Activated naive CD4-positive, alpha-beta T cell (primary cell): ENCODE measurements at regions not wholly inside any gene's neighbourhood (a gene's known extent, or its start where the extent isn't known, plus 50 kb on each side); places are given as distances from the start of the nearest gene placed in this dataset.
"Not testable (repeated sequence)": the region's sequence is repeated elsewhere in the genome, so short reads cannot be mapped to it uniquely, and the experiment has no call there.

Experiments
- DNase-seq, 4 experiments: peaks; one replicate each; lab custom pipeline; 2025; lab: John Stamatoyannopoulos, UW

GRCh38 chr6:14521861-14522260 lies 404.3 kb downstream of the CD83 start:
- DNase-seq: not testable (repeated sequence)

DNA sequence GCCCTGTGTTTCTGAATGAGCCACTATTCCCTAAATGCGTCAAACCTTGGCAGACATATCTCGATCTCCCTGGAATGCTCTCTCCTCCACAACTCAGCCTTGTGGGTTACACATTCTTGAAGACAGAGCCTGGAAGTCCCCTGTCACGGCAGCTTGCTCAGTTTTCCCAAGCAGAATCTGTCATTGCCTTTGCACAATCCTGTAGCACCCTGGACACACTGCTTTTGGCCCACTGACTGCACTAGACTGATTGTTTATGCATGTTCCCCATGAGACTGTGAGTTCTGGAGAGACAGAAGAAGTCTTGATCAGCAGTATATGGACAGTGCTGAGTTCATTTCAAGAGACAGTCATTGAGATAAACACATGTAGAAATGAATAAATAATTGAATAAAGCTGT lies 406.7 kb downstream of the CD83 start:
- DNase-seq: no peak

- DNase-seq: no peak
Measured at GRCh38 chr6:14530385-14530784, 412.8 kb downstream of the CD83 start.

GRCh38 chr6:14533446-14533845 lies 415.9 kb downstream of the CD83 start:
- no peak for DNase-seq

- DNase-seq: no peak
Measured at GRCh38 chr6:14537030-14537429, 419.5 kb downstream of the CD83 start.

GRCh38 chr6:14540276-14540675 lies 422.7 kb downstream of the CD83 start:
- DNase-seq: no peak

GRCh38 chr6:14540810-14541540 lies 423.4 kb downstream of the CD83 start:
- no peak for DNase-seq

- peak in 2 of 4 experiments; percentile 11 to 13 for DNase-seq
Measured at GRCh38 chr6:14542670-14543366, 425.2 kb downstream of the CD83 start.

DNA sequence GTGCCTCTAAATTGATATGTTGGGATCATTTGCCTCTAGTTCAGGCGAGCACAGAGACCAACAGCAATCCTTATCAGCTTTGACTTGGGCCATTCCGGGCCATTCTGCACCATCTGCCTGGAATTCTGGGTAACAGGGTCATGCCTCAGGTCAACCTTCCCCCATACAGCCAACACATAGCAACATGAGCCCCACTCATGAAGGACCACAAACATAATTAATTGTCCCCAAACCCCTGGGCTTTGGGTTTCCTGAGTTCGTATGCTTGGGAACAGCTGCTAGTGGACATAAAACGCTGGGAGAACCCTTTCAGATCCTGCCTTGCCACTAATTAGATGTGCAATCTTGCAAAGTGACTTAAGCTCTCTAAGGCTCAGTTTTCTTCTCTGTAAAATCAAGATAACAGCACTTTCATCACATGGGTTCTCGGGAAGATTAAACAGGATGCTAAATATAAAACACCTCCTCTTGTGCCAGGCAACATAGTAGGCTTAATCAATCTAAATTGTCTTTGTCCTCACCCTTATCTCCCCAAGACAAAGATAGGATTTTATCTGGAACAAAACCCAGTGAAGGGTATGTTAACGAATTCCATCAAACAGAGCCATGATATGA lies 426.5 kb downstream of the CD83 start:
- no peak for DNase-seq

DNA sequence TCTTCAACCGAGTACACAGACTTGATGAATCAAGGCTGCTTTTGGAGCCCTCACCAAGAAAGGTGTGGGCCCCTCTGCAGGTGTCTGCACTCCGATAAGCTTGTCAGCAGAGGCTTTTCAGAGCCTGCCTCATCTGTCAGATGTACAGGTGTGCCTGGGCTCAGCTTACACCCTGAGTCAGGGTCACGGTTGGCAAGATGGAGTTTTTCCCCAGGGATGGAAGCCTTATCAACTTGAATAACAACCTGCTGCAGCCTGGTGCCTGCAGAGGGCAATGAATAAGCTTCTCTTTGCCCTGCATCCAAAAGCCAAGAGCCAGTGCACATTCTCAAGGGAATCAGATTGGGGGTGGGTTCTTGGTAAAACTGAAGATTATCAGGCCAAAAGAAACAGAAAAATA lies 427.1 kb downstream of the CD83 start:
- no peak for DNase-seq

GRCh38 chr6:14545496-14545895 lies 427.9 kb downstream of the CD83 start:
- no peak for DNase-seq

GRCh38 chr6:14546036-14546435 lies 428.5 kb downstream of the CD83 start:
- DNase-seq: no peak

DNA sequence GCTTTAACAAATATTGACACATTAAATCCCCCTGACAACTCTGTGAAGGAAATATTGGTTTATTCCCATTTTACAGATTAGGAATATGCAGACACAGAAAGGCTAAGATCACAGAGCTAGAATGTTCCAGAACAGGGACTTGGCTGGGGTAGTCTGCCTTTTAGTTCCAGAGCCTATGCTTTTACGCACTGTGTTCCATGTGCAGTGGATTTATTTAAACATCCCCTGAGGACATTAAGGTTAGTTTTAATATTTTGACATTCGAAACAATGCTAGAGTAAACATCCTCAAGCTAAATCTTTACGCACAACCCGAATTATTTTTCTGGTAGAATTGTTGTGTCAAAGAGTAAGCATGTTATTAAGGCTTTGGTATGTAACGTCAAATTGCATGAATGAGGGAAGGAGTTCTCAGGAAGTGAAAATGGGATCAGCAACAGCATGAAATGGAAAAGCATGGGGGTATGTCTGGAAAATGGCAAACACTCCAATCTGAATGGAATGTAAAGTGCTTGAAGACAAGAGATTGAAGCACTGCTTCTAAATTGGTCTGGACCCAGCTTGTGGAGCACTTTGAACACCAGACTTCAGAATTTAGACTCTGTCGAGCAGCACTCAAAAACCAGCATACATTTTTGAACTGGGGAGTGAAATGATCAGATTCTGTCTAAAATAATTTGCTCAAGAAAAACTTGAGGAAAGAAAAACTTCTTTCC lies 429.9 kb downstream of the CD83 start:
- DNase-seq: no peak

GRCh38 chr6:14549304-14549770 lies 431.8 kb downstream of the CD83 start:
- no peak for DNase-seq

GRCh38 chr6:14549871-14550270 lies 432.3 kb downstream of the CD83 start:
- DNase-seq: no peak

DNA sequence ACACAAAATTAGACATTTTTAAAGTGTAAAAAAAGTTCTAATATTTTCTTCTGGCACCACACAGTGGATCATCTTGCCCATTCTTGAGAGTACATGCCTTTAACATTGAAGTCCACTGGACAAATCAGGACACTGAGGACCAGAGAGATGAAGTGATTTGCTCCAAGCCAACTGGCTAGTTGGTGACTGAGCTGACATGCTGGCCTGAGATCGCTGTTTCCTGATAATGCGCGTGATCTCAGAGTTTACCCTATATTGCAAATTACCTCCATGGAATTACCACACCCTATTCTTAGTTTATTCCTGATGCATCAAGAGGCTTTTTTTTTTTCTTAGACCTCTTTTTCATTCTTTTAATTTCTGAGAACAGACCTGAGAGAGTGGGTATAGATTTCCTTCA lies 432.8 kb downstream of the CD83 start:
- DNase-seq: no peak

GRCh38 chr6:14550822-14551221 lies 433.2 kb downstream of the CD83 start:
- no peak for DNase-seq

DNA sequence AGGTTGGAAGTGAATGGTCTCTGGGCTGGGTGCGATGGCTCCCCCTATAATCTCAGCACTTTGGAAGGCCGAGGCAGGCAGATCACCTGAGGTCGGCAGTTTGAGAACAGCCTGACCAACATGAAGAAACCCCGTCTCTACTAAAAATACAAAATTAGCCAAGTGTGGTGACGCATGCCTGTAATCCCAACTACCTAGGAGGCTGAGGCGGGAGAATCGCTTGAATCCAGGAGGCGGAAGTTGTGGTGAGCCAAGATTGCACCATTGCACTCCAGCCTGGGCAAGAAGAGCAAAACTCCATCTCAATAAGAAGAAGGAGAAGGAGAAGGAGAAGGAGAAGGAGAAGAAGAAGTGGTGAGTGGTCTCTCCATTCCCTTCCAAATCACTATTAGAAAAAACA lies 434.0 kb downstream of the CD83 start:
- not testable (repeated sequence) for DNase-seq

GRCh38 chr6:14552891-14553290 lies 435.3 kb downstream of the CD83 start:
- DNase-seq: no peak

DNA sequence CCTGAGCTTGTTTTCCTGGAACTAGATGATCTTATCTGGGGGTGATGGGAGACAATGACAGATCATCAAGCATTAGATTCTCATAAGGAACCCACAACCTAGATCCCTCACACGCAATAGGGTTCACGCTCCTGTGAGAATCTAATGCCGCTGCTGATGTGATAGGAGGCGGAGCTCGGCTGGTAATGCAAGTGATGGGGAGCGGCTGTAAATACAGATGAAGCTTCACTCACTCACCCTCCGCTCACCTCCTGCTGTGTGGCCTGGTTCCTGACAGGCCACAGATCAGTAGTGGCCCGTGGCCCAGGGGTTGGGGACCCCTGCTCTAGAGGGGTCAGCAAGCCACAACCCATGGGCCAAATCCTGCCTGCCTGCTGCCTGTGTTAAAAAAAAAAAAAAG lies 435.9 kb downstream of the CD83 start:
- no peak for DNase-seq

DNA sequence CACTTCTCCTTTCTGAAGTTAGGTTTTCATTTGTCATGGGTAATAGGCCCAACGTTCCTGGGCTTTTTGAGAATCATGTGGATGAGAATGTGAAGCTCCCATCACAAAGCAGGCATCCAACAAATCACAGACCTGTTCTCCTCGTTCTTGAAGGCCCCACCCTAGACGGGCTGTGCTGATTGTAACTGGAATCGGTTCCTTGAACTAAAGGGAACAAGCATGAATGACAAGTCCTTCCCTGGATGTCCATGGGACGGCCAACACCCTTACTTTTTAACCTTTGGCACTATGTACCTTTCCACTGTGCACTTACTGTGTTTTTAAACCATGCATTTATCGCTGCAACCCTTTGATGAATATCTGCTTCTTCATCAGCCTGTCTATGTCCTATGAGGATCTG lies 438.2 kb downstream of the CD83 start:
- DNase-seq: no peak

DNA sequence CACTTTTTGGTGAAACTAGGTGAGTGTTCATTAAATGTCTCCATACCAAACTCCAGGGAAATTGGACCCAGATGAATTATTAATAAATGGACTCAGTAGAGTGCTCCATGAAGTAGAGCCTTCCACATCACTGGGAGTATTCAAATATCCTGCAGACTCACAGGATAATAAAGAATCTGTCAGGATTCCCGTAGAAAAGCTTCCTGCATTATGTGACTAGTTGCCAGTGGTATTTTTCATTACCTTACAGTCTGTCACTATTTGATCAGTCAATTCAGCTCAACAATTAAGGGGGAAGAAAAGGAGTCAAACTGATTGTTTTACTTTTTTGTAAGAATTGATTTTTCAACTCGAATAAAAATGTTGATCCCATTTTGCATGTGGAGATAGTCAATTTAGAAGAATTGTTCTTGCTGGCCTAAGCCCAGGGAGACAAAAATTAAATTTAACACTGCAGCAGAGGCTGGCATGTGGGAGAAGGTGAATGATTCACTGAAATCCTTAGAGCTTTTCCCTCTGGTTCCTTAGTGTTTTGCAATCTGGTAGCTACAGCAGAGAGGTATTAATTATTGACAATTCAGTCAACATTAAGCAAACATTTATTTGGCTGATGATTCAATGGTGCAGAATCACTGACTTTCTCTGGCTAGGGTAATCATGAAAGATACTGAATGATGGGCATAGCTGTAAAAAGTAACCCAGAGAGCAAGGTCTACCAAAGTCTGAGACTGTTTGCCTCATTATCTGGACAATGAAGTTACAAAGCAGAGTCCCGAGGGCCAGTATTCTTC lies 442.4 kb downstream of the CD83 start:
- no peak for DNase-seq
